Hepatocyte (in vitro differentiated cells): ENCODE measurements at regions not wholly inside any gene's neighbourhood (a gene's known extent, or its start where the extent isn't known, plus 50 kb on each side); places are given as distances from the start of the nearest gene placed in this dataset.

ENCODE experiments used
- DNase-seq: peaks from one replicate; pipeline ENCODE4 v3.0.0-alpha.2; 2016; ENCODE audit warnings: low spot score
- H2AFZ ChIP-seq: fragments of 200-600 bp; sonication (generic); 2 replicates; pipeline ENCODE4 v1.6.0; 2016; ENCODE audit warnings: antibody characterized with exemption, mild to moderate bottlenecking
- H3K27ac ChIP-seq: fragments of 200-600 bp; sonication (generic); 2 replicates; pipeline ENCODE4 v1.5.1; 2016; ENCODE audit warnings: mild to moderate bottlenecking
- H3K27me3 ChIP-seq: fragments of 200-600 bp; sonication (generic); 2 replicates; pipeline ENCODE4 v1.6.1; 2016
- H3K36me3 ChIP-seq: fragments of 200-600 bp; sonication (generic); replicated peaks from 2 replicates; pipeline ENCODE4 v1.5.1; 2016; ENCODE audit warnings: low read depth; ENCODE audit not compliant: insufficient read depth
- H3K4me1 ChIP-seq: fragments of 200-600 bp; sonication (generic); 2 replicates; pipeline ENCODE4 v1.5.1; 2016; ENCODE audit warnings: mild to moderate bottlenecking, moderate library complexity; ENCODE audit not compliant: insufficient read depth
- H3K4me2 ChIP-seq: fragments of 200-600 bp; sonication (generic); 2 replicates; pipeline ENCODE4 v1.6.0; 2016
- H3K4me3 ChIP-seq: fragments of 200-600 bp; sonication (generic); 2 replicates; pipeline ENCODE4 v1.5.1; 2016; ENCODE audit warnings: mild to moderate bottlenecking
- H3K79me2 ChIP-seq: fragments of 200-600 bp; sonication (generic); 2 replicates; pipeline ENCODE4 v1.6.0; 2017; ENCODE audit warnings: mild to moderate bottlenecking
- H3K9me2 ChIP-seq: fragments of 200-600 bp; sonication (generic); replicated peaks from 2 replicates; pipeline ENCODE4 v1.6.0; 2017; ENCODE audit warnings: mild to moderate bottlenecking; ENCODE audit not compliant: insufficient read depth
- H3K9me3 ChIP-seq: fragments of 200-600 bp; sonication (generic); 2 replicates; pipeline ENCODE4 v1.5.1; 2016; ENCODE audit warnings: low read depth, mild to moderate bottlenecking
- H4K20me1 ChIP-seq: fragments of 200-600 bp; sonication (generic); 2 replicates; pipeline ENCODE4 v1.6.0; 2016; ENCODE audit warnings: mild to moderate bottlenecking; ENCODE audit not compliant: insufficient read depth, poor library complexity, severe bottlenecking
- EZH2 ChIP-seq: fragments of 200-600 bp; sonication (generic); IDR thresholded peaks from 2 replicates; pipeline ENCODE4 v1.6.1; 2016; ENCODE audit warnings: antibody characterized with exemption, mild to moderate bottlenecking, borderline replicate concordance
- EZH2phosphoT487 ChIP-seq: fragments of 200-600 bp; sonication (generic); IDR thresholded peaks from one replicate; pipeline ENCODE4 v1.6.1; 2018; ENCODE audit warnings: antibody characterized with exemption, mild to moderate bottlenecking, low read depth, moderate library complexity; ENCODE audit not compliant: unreplicated experiment, severe bottlenecking
- WGBS: methylation state at CpG from one replicate; pipeline ENCODE4 v1.1.6; 2016; ENCODE audit warnings: low lambda C conversion rate; ENCODE audit errors: missing lambda C conversion rate; 5-methylcytosine and 5-hydroxymethylcytosine counted together
- TF ChIP-seq, protein P1 (sequence below): fragments of 200-600 bp; sonication (generic); IDR thresholded peaks from 2 replicates; pipeline ENCODE4 v1.5.1; 2016; ENCODE audit warnings: antibody characterized with exemption, mild to moderate bottlenecking; ENCODE audit not compliant: poor library complexity

DNA sequence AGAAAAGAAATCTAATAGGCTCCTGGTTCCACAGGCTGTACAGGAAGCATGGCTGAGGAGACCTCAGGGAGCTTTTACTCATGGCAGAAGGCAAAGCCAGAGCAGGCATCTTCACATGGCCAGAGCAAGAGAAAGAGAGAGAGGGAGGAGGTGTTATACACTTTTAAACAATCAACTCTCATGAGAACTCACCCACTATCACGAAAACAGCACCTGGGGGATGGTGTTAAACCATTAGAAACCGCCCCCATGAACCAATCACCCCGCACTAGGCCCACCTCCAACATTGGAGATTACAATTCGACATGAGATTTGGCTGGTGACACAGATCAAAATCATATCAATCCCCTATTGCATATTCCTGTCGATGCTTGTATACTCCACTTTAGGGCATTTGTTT, 93.5 kb downstream of the MRPL39 start:
- H3K27me3 ChIP-seq = no peaks in the 10 kb centered on the region
- H3K4me3 ChIP-seq = no peak overlapping the region
- no peaks in the 10 kb centered on the region for H3K4me1 ChIP-seq
- H2AFZ ChIP-seq = no peak overlapping the region
- TF ChIP-seq EZH2phosphoT487 (no peak), EZH2 (no peak)
- TF ChIP-seq, protein P1, sequence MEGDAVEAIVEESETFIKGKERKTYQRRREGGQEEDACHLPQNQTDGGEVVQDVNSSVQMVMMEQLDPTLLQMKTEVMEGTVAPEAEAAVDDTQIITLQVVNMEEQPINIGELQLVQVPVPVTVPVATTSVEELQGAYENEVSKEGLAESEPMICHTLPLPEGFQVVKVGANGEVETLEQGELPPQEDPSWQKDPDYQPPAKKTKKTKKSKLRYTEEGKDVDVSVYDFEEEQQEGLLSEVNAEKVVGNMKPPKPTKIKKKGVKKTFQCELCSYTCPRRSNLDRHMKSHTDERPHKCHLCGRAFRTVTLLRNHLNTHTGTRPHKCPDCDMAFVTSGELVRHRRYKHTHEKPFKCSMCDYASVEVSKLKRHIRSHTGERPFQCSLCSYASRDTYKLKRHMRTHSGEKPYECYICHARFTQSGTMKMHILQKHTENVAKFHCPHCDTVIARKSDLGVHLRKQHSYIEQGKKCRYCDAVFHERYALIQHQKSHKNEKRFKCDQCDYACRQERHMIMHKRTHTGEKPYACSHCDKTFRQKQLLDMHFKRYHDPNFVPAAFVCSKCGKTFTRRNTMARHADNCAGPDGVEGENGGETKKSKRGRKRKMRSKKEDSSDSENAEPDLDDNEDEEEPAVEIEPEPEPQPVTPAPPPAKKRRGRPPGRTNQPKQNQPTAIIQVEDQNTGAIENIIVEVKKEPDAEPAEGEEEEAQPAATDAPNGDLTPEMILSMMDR = no peak
- no peaks in the 10 kb centered on the region for H3K36me3 ChIP-seq
- H3K27ac ChIP-seq = no peak overlapping the region
- H4K20me1 ChIP-seq = no peaks in the 10 kb centered on the region
- no peaks in the 10 kb centered on the region for H3K9me2 ChIP-seq
- H3K79me2 ChIP-seq = no peaks in the 10 kb centered on the region
- no peaks in the 10 kb centered on the region for H3K9me3 ChIP-seq
- WGBS = 90% methylated on average over 5 of the region's 5 CpGs
- no peak for DNase-seq
- no peak overlapping the region for H3K4me2 ChIP-seq

- no peak overlapping the region for H2AFZ ChIP-seq
- no peaks in the 10 kb centered on the region for H3K27me3 ChIP-seq
- WGBS = 89% methylated on average over 7 of the region's 7 CpGs
- no peak overlapping the region for H3K27ac ChIP-seq
- H3K4me1 ChIP-seq = no peaks in the 10 kb centered on the region
- H3K36me3 ChIP-seq = no peaks in the 10 kb centered on the region
- no peak overlapping the region for H3K4me2 ChIP-seq
- H4K20me1 ChIP-seq = no peaks in the 10 kb centered on the region
- H3K9me2 ChIP-seq = no peaks in the 10 kb centered on the region
- no peaks in the 10 kb centered on the region for H3K79me2 ChIP-seq
- TF ChIP-seq EZH2phosphoT487 (no peak), EZH2 (no peak)
- TF ChIP-seq, protein P1 = no peak
- H3K9me3 ChIP-seq = no peaks in the 10 kb centered on the region
- H3K4me3 ChIP-seq = no peak overlapping the region
- no peak for DNase-seq
Measured at GRCh38 chr21:25512095-25513081, 94.9 kb downstream of the MRPL39 start.

- no peaks in the 10 kb centered on the region for H3K9me3 ChIP-seq
- H3K27me3 ChIP-seq = no peaks in the 10 kb centered on the region
- no peak overlapping the region for H2AFZ ChIP-seq
- H3K79me2 ChIP-seq = no peaks in the 10 kb centered on the region
- no peak for DNase-seq
- no peak overlapping the region for H3K4me2 ChIP-seq
- WGBS = 49% methylated on average over 2 of the region's 2 CpGs
- no peak overlapping the region for H3K4me3 ChIP-seq
- no peaks in the 10 kb centered on the region for H3K36me3 ChIP-seq
- no peaks in the 10 kb centered on the region for H3K9me2 ChIP-seq
- no peak overlapping the region for H3K27ac ChIP-seq
- TF ChIP-seq EZH2phosphoT487 = no peak
- TF ChIP-seq, protein P1 = no peak
- TF ChIP-seq EZH2 = no peak
- no peaks in the 10 kb centered on the region for H3K4me1 ChIP-seq
- H4K20me1 ChIP-seq = no peaks in the 10 kb centered on the region
Measured at GRCh38 chr21:25509862-25510261, 97.4 kb downstream of the MRPL39 start.

DNA sequence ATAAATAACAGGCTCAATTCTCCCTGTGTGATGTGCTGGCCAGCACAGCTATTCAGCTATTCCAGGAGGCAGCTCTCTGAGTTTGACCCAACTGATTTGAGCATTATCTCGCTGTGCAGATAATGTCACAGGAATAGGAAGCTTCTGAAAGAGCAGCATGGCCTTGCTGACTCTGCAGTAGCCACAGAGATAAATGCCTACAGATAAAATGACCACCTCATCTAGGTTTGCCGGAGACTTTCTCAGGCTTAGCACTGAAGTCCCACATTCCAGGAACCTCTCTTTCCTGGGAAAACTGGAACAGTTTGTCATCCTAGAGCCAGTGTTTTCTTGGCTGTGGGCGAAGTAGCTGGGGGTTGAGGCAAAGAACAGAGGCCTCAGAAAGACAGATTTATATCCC, 98.9 kb downstream of the MRPL39 start:
- Histone ChIP-seq H3K27me3 (no peaks in the 10 kb centered on the region), H3K9me2 (no peaks in the 10 kb centered on the region), H3K79me2 (no peaks in the 10 kb centered on the region), H3K9me3 (no peaks in the 10 kb centered on the region), H3K27ac (no peak overlapping the region), H3K4me2 (no peak overlapping the region), H3K36me3 (no peaks in the 10 kb centered on the region), H4K20me1 (no peaks in the 10 kb centered on the region), H3K4me3 (no peak overlapping the region), H3K4me1 (no peaks in the 10 kb centered on the region), H2AFZ (no peak overlapping the region)
- 23% methylated on average over 3 of the region's 3 CpGs for WGBS
- TF ChIP-seq, protein P1 = no peak
- TF ChIP-seq EZH2phosphoT487 (no peak), EZH2 (no peak)
- no peak for DNase-seq
